ENCODE measurements at regions not wholly inside any gene's neighbourhood (a gene's known extent, or its start where the extent isn't known, plus 50 kb on each side); places are given as distances from the start of the nearest gene placed in this dataset.
"Not testable (repeated sequence)": the region's sequence is repeated elsewhere in the genome, so short reads cannot be mapped to it uniquely, and the experiment has no call there.

GRCh38 chr4:128449251-128449650 lies 161.6 kb upstream of the PGRMC2 start:
- Histone ChIP-seq H3K4me1 (ENCODE audit: insufficient read depth, low read length) (peaks cover 31% of the 10 kb centered on the region), H4K20me1 (ENCODE audit: insufficient read depth, low read length) (no peaks in the 10 kb centered on the region), H3K36me3 (ENCODE audit: insufficient read depth, low read length) (no peaks in the 10 kb centered on the region), H3K27ac (ENCODE audit: low read depth, low read length) (no peak overlapping the region), H3K27me3 (ENCODE audit: insufficient read depth, low read length) (no peaks in the 10 kb centered on the region), H3K4me3 (ENCODE audit: insufficient read depth, low read length) (no peak overlapping the region), H3K79me2 (ENCODE audit: insufficient read depth, low read length) (no peaks in the 10 kb centered on the region), H2AFZ (ENCODE audit: low read length) (no peak overlapping the region), H3K4me2 (ENCODE audit: insufficient read depth, low read length) (no peak overlapping the region), H3K9me3 (ENCODE audit: low read depth, low read length) (peaks cover 2% of the 10 kb centered on the region)
- DNase-seq (ENCODE audit: insufficient read length, low spot score, missing footprints) = no peak
- TF ChIP-seq CTCF (IDR thresholded peaks at IDR 0.05; ENCODE audit: extremely low read depth, low read depth, low read length) = no peak

DNA sequence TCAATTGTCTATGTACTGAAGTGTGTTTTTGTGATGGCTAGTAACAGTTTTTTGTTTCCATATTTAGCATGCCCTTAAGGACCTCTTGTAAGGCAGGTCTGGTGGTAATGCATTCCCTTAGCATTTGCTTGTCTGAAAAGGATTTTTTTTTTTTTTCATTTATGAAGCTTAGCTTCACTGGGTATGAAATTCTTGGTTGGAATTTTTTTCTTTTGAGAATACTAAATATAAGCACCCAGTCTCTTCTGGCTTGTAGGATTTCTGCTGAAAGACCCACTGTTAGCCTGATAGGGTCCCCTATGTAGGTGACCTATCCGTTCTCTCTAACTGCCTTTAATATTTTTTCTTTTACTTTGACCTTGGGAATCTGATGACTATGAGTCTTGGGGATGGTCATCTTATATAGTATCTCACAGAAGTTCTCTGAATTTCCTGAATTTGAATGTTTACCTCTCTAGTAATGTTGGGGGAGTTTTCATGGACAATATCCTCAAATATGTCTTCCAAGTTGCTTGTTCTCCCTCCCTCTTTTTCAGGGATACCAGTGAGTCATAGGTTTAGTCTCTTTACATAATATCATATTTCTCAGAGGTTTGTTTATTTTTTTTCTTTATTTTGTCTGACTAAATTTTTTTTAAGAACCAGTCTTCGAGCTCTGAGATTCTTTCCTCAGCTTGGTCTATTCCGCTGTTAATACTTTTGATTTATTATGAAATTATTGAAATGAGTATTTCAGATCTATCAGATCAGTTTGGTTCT lies 157.1 kb upstream of the PGRMC2 start:
- Histone ChIP-seq H3K36me3 (ENCODE audit: insufficient read depth, low read length) (no peaks in the 10 kb centered on the region), H3K27ac (ENCODE audit: low read depth, low read length) (no peak overlapping the region), H3K4me3 (ENCODE audit: insufficient read depth, low read length) (no peak overlapping the region), H3K79me2 (ENCODE audit: insufficient read depth, low read length) (no peaks in the 10 kb centered on the region), H3K4me1 (ENCODE audit: insufficient read depth, low read length) (no peaks in the 10 kb centered on the region), H3K27me3 (ENCODE audit: insufficient read depth, low read length) (no peaks in the 10 kb centered on the region), H2AFZ (ENCODE audit: low read length) (no peak overlapping the region), H3K9me3 (ENCODE audit: low read depth, low read length) (peaks cover 2% of the 10 kb centered on the region), H3K4me2 (ENCODE audit: insufficient read depth, low read length) (no peak overlapping the region), H4K20me1 (ENCODE audit: insufficient read depth, low read length) (no peaks in the 10 kb centered on the region)
- TF ChIP-seq CTCF (IDR thresholded peaks at IDR 0.05; ENCODE audit: extremely low read depth, low read depth, low read length) = no peak
- no peak for DNase-seq (ENCODE audit: insufficient read length, low spot score, missing footprints)

GRCh38 chr4:128440923-128441322 lies 153.3 kb upstream of the PGRMC2 start:
- H3K4me2 ChIP-seq (ENCODE audit: insufficient read depth, low read length) = no peak overlapping the region
- DNase-seq (ENCODE audit: insufficient read length, low spot score, missing footprints) = no peak
- no peaks in the 10 kb centered on the region for H3K4me1 ChIP-seq (ENCODE audit: insufficient read depth, low read length)
- no peaks in the 10 kb centered on the region for H4K20me1 ChIP-seq (ENCODE audit: insufficient read depth, low read length)
- no peak overlapping the region for H3K27ac ChIP-seq (ENCODE audit: low read depth, low read length)
- H3K79me2 ChIP-seq (ENCODE audit: insufficient read depth, low read length) = no peaks in the 10 kb centered on the region
- no peak overlapping the region for H2AFZ ChIP-seq (ENCODE audit: low read length)
- peaks cover 2% of the 10 kb centered on the region for H3K9me3 ChIP-seq (ENCODE audit: low read depth, low read length)
- H3K4me3 ChIP-seq (ENCODE audit: insufficient read depth, low read length) = no peak overlapping the region
- TF ChIP-seq CTCF (IDR thresholded peaks at IDR 0.05; ENCODE audit: extremely low read depth, low read depth, low read length) = no peak
- H3K36me3 ChIP-seq (ENCODE audit: insufficient read depth, low read length) = no peaks in the 10 kb centered on the region
- no peaks in the 10 kb centered on the region for H3K27me3 ChIP-seq (ENCODE audit: insufficient read depth, low read length)

DNA sequence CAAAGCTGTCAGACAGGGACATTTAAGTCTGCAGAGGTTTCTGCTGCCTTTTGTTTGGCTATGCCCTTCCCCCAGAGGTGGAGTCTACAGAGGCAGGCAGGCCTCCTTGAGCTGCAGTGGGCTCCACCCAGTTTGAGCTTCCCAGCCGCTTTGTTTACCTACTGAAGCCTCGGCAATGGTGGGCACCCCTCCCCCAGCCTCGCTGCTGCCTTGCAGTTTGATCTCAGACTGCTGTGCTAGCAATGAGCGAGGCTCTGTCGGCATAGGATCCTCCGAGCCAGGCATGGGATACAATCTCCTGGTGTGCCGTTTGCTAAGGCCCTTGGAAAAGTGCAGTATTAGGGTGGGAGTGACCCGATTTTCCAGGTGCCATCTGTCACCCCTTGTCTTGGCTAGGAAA lies 149.4 kb upstream of the PGRMC2 start:
- H3K79me2 ChIP-seq (ENCODE audit: insufficient read depth, low read length); H3K36me3 ChIP-seq (ENCODE audit: insufficient read depth, low read length); H3K4me1 ChIP-seq (ENCODE audit: insufficient read depth, low read length); DNase-seq (ENCODE audit: insufficient read length, low spot score, missing footprints); H3K27me3 ChIP-seq (ENCODE audit: insufficient read depth, low read length); H3K4me2 ChIP-seq (ENCODE audit: insufficient read depth, low read length); H3K27ac ChIP-seq (ENCODE audit: low read depth, low read length); H2AFZ ChIP-seq (ENCODE audit: low read length); H3K9me3 ChIP-seq (ENCODE audit: low read depth, low read length); H4K20me1 ChIP-seq (ENCODE audit: insufficient read depth, low read length); H3K4me3 ChIP-seq (ENCODE audit: insufficient read depth, low read length): not testable (repeated sequence)

DNA sequence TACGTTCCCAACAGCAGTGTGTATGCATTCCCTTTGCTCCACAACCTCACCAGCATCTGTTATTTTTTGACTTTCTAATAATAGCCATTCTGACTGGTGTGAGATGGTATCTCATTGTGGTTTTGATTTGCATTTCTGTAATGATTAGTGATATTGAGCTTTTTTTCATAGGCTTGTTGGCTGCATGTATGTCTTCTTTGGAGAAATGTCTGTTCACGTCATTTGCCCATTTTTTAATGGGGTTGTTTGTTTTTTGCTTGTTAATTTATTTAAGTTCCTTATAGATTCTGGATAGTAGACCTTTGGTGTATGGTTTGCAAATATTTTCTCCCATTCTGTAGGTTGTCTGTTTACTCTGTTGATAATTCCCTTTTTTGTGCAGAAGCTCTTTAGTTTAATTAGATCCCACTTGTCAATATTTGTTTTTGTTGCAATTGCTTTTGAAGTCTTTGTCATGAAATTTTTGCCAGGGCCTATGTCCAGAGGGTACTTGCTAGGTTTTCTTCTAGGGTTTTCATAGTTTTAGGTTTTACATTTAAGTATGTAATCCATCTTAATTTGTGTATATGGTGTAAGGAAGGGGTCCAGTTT lies 141.5 kb upstream of the PGRMC2 start:
- H3K4me2 ChIP-seq (ENCODE audit: insufficient read depth, low read length); H3K36me3 ChIP-seq (ENCODE audit: insufficient read depth, low read length); H3K27me3 ChIP-seq (ENCODE audit: insufficient read depth, low read length); H4K20me1 ChIP-seq (ENCODE audit: insufficient read depth, low read length); H3K27ac ChIP-seq (ENCODE audit: low read depth, low read length); DNase-seq (ENCODE audit: insufficient read length, low spot score, missing footprints); H3K9me3 ChIP-seq (ENCODE audit: low read depth, low read length); H3K79me2 ChIP-seq (ENCODE audit: insufficient read depth, low read length); H2AFZ ChIP-seq (ENCODE audit: low read length); H3K4me3 ChIP-seq (ENCODE audit: insufficient read depth, low read length): not testable (repeated sequence)
- H3K4me1 ChIP-seq (ENCODE audit: insufficient read depth, low read length) = peaks cover 11% of the 10 kb centered on the region
